GM18502 (cell line): ENCODE measurements at regions not wholly inside any gene's neighbourhood (a gene's known extent, or its start where the extent isn't known, plus 50 kb on each side); places are given as distances from the start of the nearest gene placed in this dataset.
"Not testable (repeated sequence)": the region's sequence is repeated elsewhere in the genome, so short reads cannot be mapped to it uniquely, and the experiment has no call there.

ENCODE experiments used
- ATAC-seq: cut with Tn5 transposase; IDR thresholded peaks from one replicate; pipeline ENCODE4 v1.9.1; 2021; ENCODE audit warnings: mild to moderate bottlenecking; ENCODE audit not compliant: unreplicated experiment, poor library complexity

DNA sequence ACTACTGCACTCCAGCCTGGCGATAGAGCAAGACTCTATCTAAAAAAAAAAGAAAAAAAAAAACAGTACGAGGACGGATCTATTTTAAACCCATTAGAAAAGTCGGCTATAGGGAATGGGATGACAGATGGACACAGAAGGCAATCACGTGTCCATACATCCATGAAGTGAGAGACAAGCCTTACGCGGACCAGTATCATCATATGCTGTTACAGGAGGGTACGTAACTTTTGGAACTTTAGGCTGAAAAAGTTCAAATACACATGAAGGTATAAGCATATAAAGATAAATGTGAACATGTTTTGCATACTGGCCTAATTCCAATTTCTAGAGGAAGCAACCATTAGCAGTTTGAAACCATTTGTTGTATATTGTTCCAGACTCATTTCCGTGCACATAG, 109.8 kb upstream of the EXOC2 start:
- ATAC-seq: no peak

GRCh38 chr6:802223-802622, 109.3 kb upstream of the EXOC2 start:
- not testable (repeated sequence) for ATAC-seq

DNA sequence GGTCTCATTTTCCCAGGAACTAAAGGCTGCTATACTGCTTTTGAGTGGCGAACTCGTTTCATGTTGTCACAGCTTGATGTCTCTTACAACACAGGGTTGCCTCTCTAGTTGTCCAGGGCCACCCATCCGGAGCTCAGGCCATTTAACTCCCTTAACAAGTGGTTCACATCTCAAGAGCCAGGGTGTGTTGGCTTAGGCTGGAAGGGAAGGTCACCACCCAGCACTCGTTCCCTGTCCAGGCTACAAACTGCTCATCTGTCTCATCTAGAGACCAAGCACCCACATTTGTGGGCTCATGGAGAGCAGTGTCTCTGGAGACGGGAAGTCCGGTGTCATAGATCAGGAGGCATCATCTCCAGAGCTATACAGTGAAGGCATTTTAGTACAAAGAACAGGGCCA, 106.8 kb upstream of the EXOC2 start:
- no peak for ATAC-seq

- no peak for ATAC-seq
Observed at GRCh38 chr6:797479-798077, 104.6 kb upstream of the EXOC2 start.

DNA sequence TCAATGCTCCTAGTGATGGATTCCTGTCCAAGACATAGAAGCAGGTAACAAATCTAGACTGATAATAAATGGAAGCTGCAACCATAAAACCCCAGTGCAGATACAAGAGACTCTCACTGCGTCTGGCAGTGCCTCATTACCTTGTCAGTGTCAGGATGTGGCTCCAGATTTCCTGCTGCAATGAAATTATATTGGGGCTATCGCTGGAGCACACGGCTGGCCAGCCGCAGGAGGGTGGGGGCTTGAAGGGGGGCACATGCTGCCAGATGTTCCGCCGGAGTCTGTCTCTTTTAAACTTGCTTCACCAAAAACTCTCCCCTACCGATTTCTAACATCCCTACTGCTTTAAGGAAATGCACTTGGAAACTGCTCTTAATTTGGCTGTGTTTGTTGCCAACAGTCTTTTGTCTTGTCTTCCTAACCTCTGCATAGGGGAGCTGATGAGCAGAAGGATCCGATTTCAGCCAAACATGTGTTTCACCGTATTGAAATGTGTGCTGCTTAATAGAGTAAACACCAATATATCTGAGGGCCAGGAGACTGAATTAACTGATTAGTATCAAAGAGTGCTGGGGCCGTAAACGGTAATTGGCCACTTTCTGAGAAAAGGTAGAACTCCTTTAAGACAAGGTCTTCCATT, 102.2 kb upstream of the EXOC2 start:
- no peak for ATAC-seq

GRCh38 chr6:793261-793660, 100.3 kb upstream of the EXOC2 start:
- no peak for ATAC-seq

DNA sequence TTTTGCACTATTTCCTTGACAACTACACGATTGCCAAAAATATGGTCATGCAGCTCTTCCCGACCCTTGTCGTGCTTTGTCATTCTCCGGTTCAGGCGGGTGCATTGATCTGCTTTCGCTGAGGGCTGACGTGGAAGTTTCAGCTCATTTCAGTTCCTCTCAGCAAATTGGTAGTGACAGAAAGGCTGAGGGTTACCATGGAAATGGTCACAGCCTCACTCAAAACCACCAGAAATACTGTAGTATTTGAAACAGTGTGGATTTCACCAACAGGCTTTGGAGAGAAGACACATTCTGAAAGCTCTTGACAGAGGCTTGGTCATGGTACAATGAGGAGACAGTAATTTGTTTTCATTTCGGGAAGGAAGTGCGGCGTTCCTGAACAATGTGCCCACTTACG, 99.7 kb upstream of the EXOC2 start:
- ATAC-seq: no peak

DNA sequence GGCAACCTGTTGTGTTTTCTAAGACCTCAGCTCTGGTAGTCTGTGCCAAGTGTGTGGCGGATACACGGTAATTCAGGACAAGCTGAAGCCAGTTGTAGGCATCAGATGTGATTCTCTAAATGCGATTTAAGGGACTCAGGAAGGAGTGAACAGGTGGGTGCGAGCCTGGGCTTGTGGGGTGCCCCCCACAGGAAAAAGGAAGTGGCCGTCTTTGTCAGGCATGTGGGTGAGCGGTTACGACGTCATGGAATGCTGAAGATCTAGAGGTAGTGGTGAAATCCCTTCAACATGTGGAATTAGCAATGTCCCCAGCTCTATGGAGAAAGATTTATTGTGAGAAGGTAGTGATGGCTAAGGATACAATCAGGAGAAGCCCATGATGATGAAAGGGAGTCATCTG, 95.1 kb upstream of the EXOC2 start:
- ATAC-seq: no peak

- no peak for ATAC-seq
Observed at GRCh38 chr6:786946-787763, 94.2 kb upstream of the EXOC2 start.

DNA sequence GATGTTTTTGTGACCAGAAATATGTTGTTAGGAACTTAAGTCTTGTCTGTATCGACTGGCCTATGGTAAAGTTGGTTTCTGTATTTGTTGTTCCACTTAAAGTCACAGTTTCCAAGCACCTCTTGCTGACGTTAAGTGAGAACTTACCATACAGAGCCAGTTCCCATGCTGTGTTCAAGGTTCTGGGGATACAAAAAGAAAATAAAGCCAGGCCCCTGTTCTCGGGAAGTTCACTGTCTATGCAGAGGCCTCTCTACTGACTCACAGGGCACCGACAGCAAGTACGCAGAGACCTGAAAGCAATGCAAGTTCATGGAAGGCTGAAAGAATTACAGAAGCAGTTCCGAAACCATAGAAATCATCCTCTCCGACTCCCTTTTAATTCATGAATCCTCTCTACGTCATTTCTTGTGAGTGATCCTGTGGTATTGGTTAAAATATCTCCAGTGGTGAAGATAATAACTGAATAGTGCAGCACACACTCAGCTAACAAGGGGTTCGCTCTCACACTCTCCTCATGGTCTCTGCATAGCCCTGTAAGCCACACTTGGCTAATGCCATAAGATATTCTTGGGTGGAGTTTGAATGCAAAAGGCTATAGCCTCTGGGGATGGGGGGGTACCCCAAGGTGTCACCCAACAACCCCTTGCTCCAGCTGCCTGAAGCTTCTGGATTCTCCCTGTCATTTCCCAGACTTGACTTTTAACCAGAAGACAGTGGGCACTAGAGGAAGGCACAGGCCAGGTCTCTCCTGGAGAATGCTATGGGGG, 91.2 kb upstream of the EXOC2 start:
- ATAC-seq: no peak

- ATAC-seq: no peak
Observed at GRCh38 chr6:782141-782540, 89.2 kb upstream of the EXOC2 start.

- ATAC-seq: no peak
Observed at GRCh38 chr6:781350-781961, 88.5 kb upstream of the EXOC2 start.

- ATAC-seq: no peak
Observed at GRCh38 chr6:780706-781105, 87.8 kb upstream of the EXOC2 start.

GRCh38 chr6:776951-777350, 84.0 kb upstream of the EXOC2 start:
- no peak for ATAC-seq

GRCh38 chr6:776528-776931, 83.6 kb upstream of the EXOC2 start:
- ATAC-seq: no peak

GRCh38 chr6:775863-776262, 82.9 kb upstream of the EXOC2 start:
- ATAC-seq: no peak

DNA sequence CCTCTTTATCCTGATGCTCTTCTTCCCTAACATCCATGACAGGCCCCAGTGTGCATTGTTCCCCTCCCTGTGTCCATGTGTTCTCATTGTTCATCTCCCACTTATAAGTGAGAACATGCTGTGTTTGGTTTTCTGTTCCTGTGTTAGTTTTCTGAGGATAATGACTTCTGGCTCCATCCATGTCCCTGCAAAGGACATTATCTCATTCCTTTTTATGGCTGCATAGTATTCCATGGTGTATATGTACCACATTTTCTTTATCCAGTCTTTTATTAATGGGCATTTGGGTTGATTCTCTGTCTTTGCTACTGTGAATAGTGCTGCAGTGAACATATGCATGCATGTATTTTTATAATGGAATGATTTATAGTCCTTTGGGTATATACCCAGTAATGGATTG, 78.7 kb upstream of the EXOC2 start:
- not testable (repeated sequence) for ATAC-seq

- ATAC-seq: no peak
Observed at GRCh38 chr6:767755-768512, 75.0 kb upstream of the EXOC2 start.

- no peak for ATAC-seq
Observed at GRCh38 chr6:766625-767024, 73.7 kb upstream of the EXOC2 start.

DNA sequence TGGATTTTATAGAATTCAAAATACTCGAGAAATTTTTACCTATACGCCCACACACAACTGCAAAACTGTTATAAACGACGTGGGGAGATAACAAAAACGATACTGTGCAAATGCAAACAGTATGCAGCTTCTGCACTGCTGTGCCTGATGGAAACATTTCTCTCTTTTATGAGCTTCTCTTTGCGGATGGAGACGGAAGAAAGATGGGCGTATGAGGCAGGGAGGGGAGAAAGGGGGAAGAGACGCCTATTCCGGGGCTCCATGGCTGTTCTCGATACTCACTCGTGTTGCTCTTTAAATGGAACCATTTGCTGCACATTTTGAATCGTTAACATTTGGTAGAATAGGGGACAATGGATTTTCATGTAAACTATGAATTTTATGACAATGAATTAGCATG, 69.1 kb upstream of the EXOC2 start:
- ATAC-seq: no peak
